ENCODE measurements at regions not wholly inside any gene's neighbourhood (a gene's known extent, or its start where the extent isn't known, plus 50 kb on each side); places are given as distances from the start of the nearest gene placed in this dataset.

GRCh38 chr12:94856324-94856723 is 147.2 kb downstream of the NDUFA12 start:
- 78 to 80% methylated on average over 1 to 2 of the region's 2 CpGs for WGBS, 2 experiments (ENCODE audit: insufficient coverage in 2 of 2)
- Histone ChIP-seq H3K27ac (ENCODE audit: low read depth, low read length, severe bottlenecking) (no peak overlapping the region), H3K4me1 (ENCODE audit: control insufficient read depth, insufficient read depth, low read length, poor library complexity, severe bottlenecking) (no peaks in the 10 kb centered on the region), H3K36me3 (ENCODE audit: control insufficient read depth, insufficient read depth, low read length) (no peaks in the 10 kb centered on the region), H3K4me3 (ENCODE audit: extremely low read depth, insufficient read depth, low read length, poor library complexity, severe bottlenecking) (no peak overlapping the region), H3K9me3 (ENCODE audit: control insufficient read depth, low read length) (no peaks in the 10 kb centered on the region)

GRCh38 chr12:94855853-94856252 is 147.6 kb downstream of the NDUFA12 start:
- H3K27ac ChIP-seq (ENCODE audit: low read depth, low read length, severe bottlenecking), result no peak overlapping the region
- H3K4me3 ChIP-seq (ENCODE audit: extremely low read depth, insufficient read depth, low read length, poor library complexity, severe bottlenecking), result no peak overlapping the region
- no peaks in the 10 kb centered on the region for H3K36me3 ChIP-seq (ENCODE audit: control insufficient read depth, insufficient read depth, low read length)
- WGBS, 2 experiments (ENCODE audit: insufficient coverage in 2 of 2), result 85 to 87% methylated on average over 5 to 6 of the region's 6 CpGs
- H3K9me3 ChIP-seq (ENCODE audit: control insufficient read depth, low read length), result no peaks in the 10 kb centered on the region
- no peaks in the 10 kb centered on the region for H3K4me1 ChIP-seq (ENCODE audit: control insufficient read depth, insufficient read depth, low read length, poor library complexity, severe bottlenecking)

GRCh38 chr12:94851396-94852028 is 152.0 kb downstream of the NDUFA12 start:
- Histone ChIP-seq H3K9me3 (ENCODE audit: control insufficient read depth, low read length) (no peaks in the 10 kb centered on the region), H3K4me1 (ENCODE audit: control insufficient read depth, insufficient read depth, low read length, poor library complexity, severe bottlenecking) (no peaks in the 10 kb centered on the region), H3K36me3 (ENCODE audit: control insufficient read depth, insufficient read depth, low read length) (no peaks in the 10 kb centered on the region), H3K4me3 (ENCODE audit: extremely low read depth, insufficient read depth, low read length, poor library complexity, severe bottlenecking) (no peak overlapping the region), H3K27ac (ENCODE audit: low read depth, low read length, severe bottlenecking) (no peak overlapping the region)
- WGBS, 2 experiments (ENCODE audit: insufficient coverage in 2 of 2), result no CpG with 5 or more reads among the region's 2 CpGs

GRCh38 chr12:94849411-94849976 is 154.0 kb downstream of the NDUFA12 start:
- H3K4me1 ChIP-seq (ENCODE audit: control insufficient read depth, insufficient read depth, low read length, poor library complexity, severe bottlenecking), result no peaks in the 10 kb centered on the region
- no peak overlapping the region for H3K4me3 ChIP-seq (ENCODE audit: extremely low read depth, insufficient read depth, low read length, poor library complexity, severe bottlenecking)
- H3K9me3 ChIP-seq (ENCODE audit: control insufficient read depth, low read length), result no peaks in the 10 kb centered on the region
- no peaks in the 10 kb centered on the region for H3K36me3 ChIP-seq (ENCODE audit: control insufficient read depth, insufficient read depth, low read length)
- H3K27ac ChIP-seq (ENCODE audit: low read depth, low read length, severe bottlenecking), result no peak overlapping the region
- 75 to 82% methylated on average over 3 to 4 of the region's 5 CpGs for WGBS, 2 experiments (ENCODE audit: insufficient coverage in 2 of 2)

GRCh38 chr12:94848966-94849365 is 154.5 kb downstream of the NDUFA12 start:
- Histone ChIP-seq H3K27ac (ENCODE audit: low read depth, low read length, severe bottlenecking) (no peak overlapping the region), H3K36me3 (ENCODE audit: control insufficient read depth, insufficient read depth, low read length) (no peaks in the 10 kb centered on the region), H3K4me1 (ENCODE audit: control insufficient read depth, insufficient read depth, low read length, poor library complexity, severe bottlenecking) (no peaks in the 10 kb centered on the region), H3K4me3 (ENCODE audit: extremely low read depth, insufficient read depth, low read length, poor library complexity, severe bottlenecking) (no peak overlapping the region), H3K9me3 (ENCODE audit: control insufficient read depth, low read length) (no peaks in the 10 kb centered on the region)
- 75 to 87% methylated on average over 2 to 3 of the region's 4 CpGs for WGBS, 2 experiments (ENCODE audit: insufficient coverage in 2 of 2)

- 94 to 95% methylated on average over 6 to 7 of the region's 8 CpGs for WGBS, 2 experiments (ENCODE audit: insufficient coverage in 2 of 2)
- no peaks in the 10 kb centered on the region for H3K4me1 ChIP-seq (ENCODE audit: control insufficient read depth, insufficient read depth, low read length, poor library complexity, severe bottlenecking)
- no peaks in the 10 kb centered on the region for H3K9me3 ChIP-seq (ENCODE audit: control insufficient read depth, low read length)
- no peak overlapping the region for H3K27ac ChIP-seq (ENCODE audit: low read depth, low read length, severe bottlenecking)
- no peak overlapping the region for H3K4me3 ChIP-seq (ENCODE audit: extremely low read depth, insufficient read depth, low read length, poor library complexity, severe bottlenecking)
- no peaks in the 10 kb centered on the region for H3K36me3 ChIP-seq (ENCODE audit: control insufficient read depth, insufficient read depth, low read length)
Observed at GRCh38 chr12:94845110-94845509, 158.4 kb downstream of the NDUFA12 start.

GRCh38 chr12:94844452-94844851 is 159.0 kb downstream of the NDUFA12 start:
- Histone ChIP-seq H3K4me1 (ENCODE audit: control insufficient read depth, insufficient read depth, low read length, poor library complexity, severe bottlenecking) (no peaks in the 10 kb centered on the region), H3K27ac (ENCODE audit: low read depth, low read length, severe bottlenecking) (no peak overlapping the region), H3K4me3 (ENCODE audit: extremely low read depth, insufficient read depth, low read length, poor library complexity, severe bottlenecking) (no peak overlapping the region), H3K36me3 (ENCODE audit: control insufficient read depth, insufficient read depth, low read length) (no peaks in the 10 kb centered on the region), H3K9me3 (ENCODE audit: control insufficient read depth, low read length) (no peaks in the 10 kb centered on the region)
- WGBS, 2 experiments (ENCODE audit: insufficient coverage in 2 of 2), result 84 to 100% methylated on average over 3 of the region's 3 CpGs

- WGBS, 2 experiments (ENCODE audit: insufficient coverage in 2 of 2), result 92 to 100% methylated on average over 2 to 3 of the region's 5 CpGs
- H3K9me3 ChIP-seq (ENCODE audit: control insufficient read depth, low read length), result no peaks in the 10 kb centered on the region
- no peak overlapping the region for H3K27ac ChIP-seq (ENCODE audit: low read depth, low read length, severe bottlenecking)
- H3K4me1 ChIP-seq (ENCODE audit: control insufficient read depth, insufficient read depth, low read length, poor library complexity, severe bottlenecking), result no peaks in the 10 kb centered on the region
- H3K36me3 ChIP-seq (ENCODE audit: control insufficient read depth, insufficient read depth, low read length), result no peaks in the 10 kb centered on the region
- no peak overlapping the region for H3K4me3 ChIP-seq (ENCODE audit: extremely low read depth, insufficient read depth, low read length, poor library complexity, severe bottlenecking)
Observed at GRCh38 chr12:94841904-94842610, 161.4 kb downstream of the NDUFA12 start.

GRCh38 chr12:94841177-94841576 is 162.3 kb downstream of the NDUFA12 start:
- Histone ChIP-seq H3K27ac (ENCODE audit: low read depth, low read length, severe bottlenecking) (no peak overlapping the region), H3K36me3 (ENCODE audit: control insufficient read depth, insufficient read depth, low read length) (no peaks in the 10 kb centered on the region), H3K9me3 (ENCODE audit: control insufficient read depth, low read length) (no peaks in the 10 kb centered on the region), H3K4me1 (ENCODE audit: control insufficient read depth, insufficient read depth, low read length, poor library complexity, severe bottlenecking) (no peaks in the 10 kb centered on the region), H3K4me3 (ENCODE audit: extremely low read depth, insufficient read depth, low read length, poor library complexity, severe bottlenecking) (no peak overlapping the region)
- 82 to 100% methylated on average over 2 to 3 of the region's 3 CpGs for WGBS, 2 experiments (ENCODE audit: insufficient coverage in 2 of 2)

- Histone ChIP-seq H3K9me3 (ENCODE audit: control insufficient read depth, low read length) (no peaks in the 10 kb centered on the region), H3K4me3 (ENCODE audit: extremely low read depth, insufficient read depth, low read length, poor library complexity, severe bottlenecking) (no peak overlapping the region), H3K4me1 (ENCODE audit: control insufficient read depth, insufficient read depth, low read length, poor library complexity, severe bottlenecking) (no peaks in the 10 kb centered on the region), H3K27ac (ENCODE audit: low read depth, low read length, severe bottlenecking) (no peak overlapping the region), H3K36me3 (ENCODE audit: control insufficient read depth, insufficient read depth, low read length) (no peaks in the 10 kb centered on the region)
- WGBS, 2 experiments (ENCODE audit: insufficient coverage in 2 of 2), result 100% methylated on average over 3 to 5 of the region's 5 CpGs
Observed at GRCh38 chr12:94839347-94839746, 164.2 kb downstream of the NDUFA12 start.

Measured in mesodermal cell (in vitro differentiated cells).